ENCODE measurements at regions not wholly inside any gene's neighbourhood (a gene's known extent, or its start where the extent isn't known, plus 50 kb on each side); places are given as distances from the start of the nearest gene placed in this dataset.

- DNase-seq (ENCODE audit: insufficient read length): no peak
- TF ChIP-seq POLR2A (IDR thresholded peaks at IDR 0.05; ENCODE audit: low read depth, low read length) (no peak), TAF1 (IDR thresholded peaks at IDR 0.05; ENCODE audit: borderline replicate concordance, low read depth, low read length) (no peak), POLR2AphosphoS5 (IDR thresholded peaks at IDR 0.05; ENCODE audit: low read depth, low read length) (no peak)
- FAIRE-seq: no peak
Observed at GRCh38 chr12:19842116-19842515, 402.8 kb downstream of the AEBP2 start.

GRCh38 chr12:19844224-19844623 lies 404.9 kb downstream of the AEBP2 start:
- no peak for TF ChIP-seq TAF1 (IDR thresholded peaks at IDR 0.05; ENCODE audit: borderline replicate concordance, low read depth, low read length)
- no peak for TF ChIP-seq POLR2AphosphoS5 (IDR thresholded peaks at IDR 0.05; ENCODE audit: low read depth, low read length)
- TF ChIP-seq POLR2A (IDR thresholded peaks at IDR 0.05; ENCODE audit: low read depth, low read length): no peak
- DNase-seq (ENCODE audit: insufficient read length): no peak
- FAIRE-seq: no peak

- no peak for TF ChIP-seq TAF1 (IDR thresholded peaks at IDR 0.05; ENCODE audit: borderline replicate concordance, low read depth, low read length)
- no peak for TF ChIP-seq POLR2A (IDR thresholded peaks at IDR 0.05; ENCODE audit: low read depth, low read length)
- DNase-seq (ENCODE audit: insufficient read length) (no peak), FAIRE-seq (no peak)
Observed at GRCh38 chr12:19846574-19846973, 407.3 kb downstream of the AEBP2 start.

GRCh38 chr12:19847294-19848059 lies 408.2 kb downstream of the AEBP2 start:
- DNase-seq (ENCODE audit: insufficient read length): no peak
- TF ChIP-seq TAF1 (IDR thresholded peaks at IDR 0.05; ENCODE audit: borderline replicate concordance, low read depth, low read length): no peak
- TF ChIP-seq POLR2AphosphoS5 (IDR thresholded peaks at IDR 0.05; ENCODE audit: low read depth, low read length): no peak
- TF ChIP-seq POLR2A (IDR thresholded peaks at IDR 0.05; ENCODE audit: low read depth, low read length): no peak
- FAIRE-seq: no peak

- TF ChIP-seq POLR2AphosphoS5 (IDR thresholded peaks at IDR 0.05; ENCODE audit: low read depth, low read length) (no peak), TAF1 (IDR thresholded peaks at IDR 0.05; ENCODE audit: borderline replicate concordance, low read depth, low read length) (no peak), POLR2A (IDR thresholded peaks at IDR 0.05; ENCODE audit: low read depth, low read length) (no peak)
- DNase-seq (ENCODE audit: insufficient read length): no peak
- FAIRE-seq: no peak
Observed at GRCh38 chr12:19848421-19848820, 409.1 kb downstream of the AEBP2 start.

- no peak for DNase-seq (ENCODE audit: insufficient read length)
- TF ChIP-seq TAF1 (IDR thresholded peaks at IDR 0.05; ENCODE audit: borderline replicate concordance, low read depth, low read length) (no peak), POLR2A (IDR thresholded peaks at IDR 0.05; ENCODE audit: low read depth, low read length) (no peak), POLR2AphosphoS5 (IDR thresholded peaks at IDR 0.05; ENCODE audit: low read depth, low read length) (no peak)
- no peak for FAIRE-seq
Observed at GRCh38 chr12:19849208-19849607, 409.9 kb downstream of the AEBP2 start.

GRCh38 chr12:19850346-19851065 lies 411.2 kb downstream of the AEBP2 start:
- no peak for DNase-seq (ENCODE audit: insufficient read length)
- no peak for FAIRE-seq

GRCh38 chr12:19852100-19852855 lies 413.0 kb downstream of the AEBP2 start:
- DNase-seq (ENCODE audit: insufficient read length) (no peak), FAIRE-seq (no peak)
- TF ChIP-seq POLR2AphosphoS5 (IDR thresholded peaks at IDR 0.05; ENCODE audit: low read depth, low read length): no peak
- no peak for TF ChIP-seq POLR2A (IDR thresholded peaks at IDR 0.05; ENCODE audit: low read depth, low read length)
- TF ChIP-seq TAF1 (IDR thresholded peaks at IDR 0.05; ENCODE audit: borderline replicate concordance, low read depth, low read length): no peak

More at GRCh38 chr12:19850346-19851065, 411.2 kb downstream of the AEBP2 start:
- TF ChIP-seq POLR2A (IDR thresholded peaks at IDR 0.05; ENCODE audit: low read depth, low read length) (no peak), POLR2AphosphoS5 (IDR thresholded peaks at IDR 0.05; ENCODE audit: low read depth, low read length) (no peak), TAF1 (IDR thresholded peaks at IDR 0.05; ENCODE audit: borderline replicate concordance, low read depth, low read length) (no peak)

GRCh38 chr12:19855851-19856250 lies 416.6 kb downstream of the AEBP2 start:
- DNase-seq (ENCODE audit: insufficient read length) (no peak), FAIRE-seq (no peak)
- no peak for TF ChIP-seq POLR2AphosphoS5 (IDR thresholded peaks at IDR 0.05; ENCODE audit: low read depth, low read length)

GRCh38 chr12:19856389-19856788 lies 417.1 kb downstream of the AEBP2 start:
- FAIRE-seq (no peak), DNase-seq (ENCODE audit: insufficient read length) (no peak)
- TF ChIP-seq TAF1 (IDR thresholded peaks at IDR 0.05; ENCODE audit: borderline replicate concordance, low read depth, low read length): no peak

- FAIRE-seq (no peak), DNase-seq (ENCODE audit: insufficient read length) (no peak)
- TF ChIP-seq POLR2A (IDR thresholded peaks at IDR 0.05; ENCODE audit: low read depth, low read length) (no peak), POLR2AphosphoS5 (IDR thresholded peaks at IDR 0.05; ENCODE audit: low read depth, low read length) (no peak), TAF1 (IDR thresholded peaks at IDR 0.05; ENCODE audit: borderline replicate concordance, low read depth, low read length) (no peak)
Observed at GRCh38 chr12:19857204-19857603, 417.9 kb downstream of the AEBP2 start.

- DNase-seq (ENCODE audit: insufficient read length): no peak
- no peak for FAIRE-seq
- TF ChIP-seq TAF1 (IDR thresholded peaks at IDR 0.05; ENCODE audit: borderline replicate concordance, low read depth, low read length) (no peak), POLR2AphosphoS5 (IDR thresholded peaks at IDR 0.05; ENCODE audit: low read depth, low read length) (no peak), POLR2A (IDR thresholded peaks at IDR 0.05; ENCODE audit: low read depth, low read length) (no peak)
Observed at GRCh38 chr12:19867151-19867550, 427.9 kb downstream of the AEBP2 start.

Measured in GM12892 (cell line).